WERI-Rb-1 (cell line): ENCODE measurements at regions not wholly inside any gene's neighbourhood (a gene's known extent, or its start where the extent isn't known, plus 50 kb on each side); places are given as distances from the start of the nearest gene placed in this dataset.

Source experiments
- DNase-seq: peaks from one replicate; pipeline ENCODE4 v3.0.0-alpha.2; 2020
- H3K27ac ChIP-seq: fragments of 250-450 bp; sonication (Bioruptor Pico); 2 replicates; pipeline ENCODE4 v1.5.1; 2020; ENCODE audit warnings: mild to moderate bottlenecking, moderate library complexity
- H3K27me3 ChIP-seq: fragments of 250-450 bp; sonication (Bioruptor Pico); 2 replicates; pipeline ENCODE4 v1.5.1; 2021; ENCODE audit warnings: mild to moderate bottlenecking, low read depth, moderate library complexity; ENCODE audit not compliant: insufficient read depth, severe bottlenecking
- H3K36me3 ChIP-seq: fragments of 250-450 bp; sonication (Bioruptor Pico); 2 replicates; pipeline ENCODE4 v1.5.1; 2020; ENCODE audit warnings: mild to moderate bottlenecking, moderate library complexity
- H3K4me3 ChIP-seq: 2 replicates; pipeline ENCODE4 v1.5.1; 2011; ENCODE audit warnings: low read depth, mild to moderate bottlenecking, control low read depth, low read length
- H3K9me3 ChIP-seq: fragments of 250-450 bp; sonication (Bioruptor Pico); 2 replicates; pipeline ENCODE4 v1.5.1; 2021; ENCODE audit warnings: mild to moderate bottlenecking, moderate library complexity; ENCODE audit not compliant: severe bottlenecking
- CTCF ChIP-seq: IDR thresholded peaks from 2 replicates; pipeline ENCODE4 v1.5.1; 2011; ENCODE audit warnings: low read depth, mild to moderate bottlenecking, control low read depth, inconsistent platforms, low read length

- Histone ChIP-seq H3K4me3 (no peak overlapping the region), H3K36me3 (no peaks in the 10 kb centered on the region), H3K9me3 (no peaks in the 10 kb centered on the region), H3K27me3 (no peaks in the 10 kb centered on the region), H3K27ac (no peak overlapping the region)
- no peak for TF ChIP-seq CTCF
- no peak for DNase-seq
These were observed 346.7 kb upstream of the CCDC196 start for GRCh38 chr14:66139432-66139831.

- DNase-seq: no peak
- H3K27me3 ChIP-seq: no peaks in the 10 kb centered on the region
- H3K36me3 ChIP-seq: no peaks in the 10 kb centered on the region
- no peak overlapping the region for H3K4me3 ChIP-seq
- no peaks in the 10 kb centered on the region for H3K9me3 ChIP-seq
- H3K27ac ChIP-seq: no peak overlapping the region
- no peak for TF ChIP-seq CTCF
These were observed 345.8 kb upstream of the CCDC196 start for GRCh38 chr14:66140213-66140918.

- no peak for TF ChIP-seq CTCF
- DNase-seq: no peak
- H3K4me3 ChIP-seq: no peak overlapping the region
- no peaks in the 10 kb centered on the region for H3K36me3 ChIP-seq
- no peaks in the 10 kb centered on the region for H3K27me3 ChIP-seq
- H3K9me3 ChIP-seq: no peaks in the 10 kb centered on the region
- H3K27ac ChIP-seq: no peak overlapping the region
These were observed 345.2 kb upstream of the CCDC196 start for GRCh38 chr14:66140963-66141362.

- TF ChIP-seq CTCF: no peak
These were observed 344.4 kb upstream of the CCDC196 start for GRCh38 chr14:66141733-66142132.

DNA sequence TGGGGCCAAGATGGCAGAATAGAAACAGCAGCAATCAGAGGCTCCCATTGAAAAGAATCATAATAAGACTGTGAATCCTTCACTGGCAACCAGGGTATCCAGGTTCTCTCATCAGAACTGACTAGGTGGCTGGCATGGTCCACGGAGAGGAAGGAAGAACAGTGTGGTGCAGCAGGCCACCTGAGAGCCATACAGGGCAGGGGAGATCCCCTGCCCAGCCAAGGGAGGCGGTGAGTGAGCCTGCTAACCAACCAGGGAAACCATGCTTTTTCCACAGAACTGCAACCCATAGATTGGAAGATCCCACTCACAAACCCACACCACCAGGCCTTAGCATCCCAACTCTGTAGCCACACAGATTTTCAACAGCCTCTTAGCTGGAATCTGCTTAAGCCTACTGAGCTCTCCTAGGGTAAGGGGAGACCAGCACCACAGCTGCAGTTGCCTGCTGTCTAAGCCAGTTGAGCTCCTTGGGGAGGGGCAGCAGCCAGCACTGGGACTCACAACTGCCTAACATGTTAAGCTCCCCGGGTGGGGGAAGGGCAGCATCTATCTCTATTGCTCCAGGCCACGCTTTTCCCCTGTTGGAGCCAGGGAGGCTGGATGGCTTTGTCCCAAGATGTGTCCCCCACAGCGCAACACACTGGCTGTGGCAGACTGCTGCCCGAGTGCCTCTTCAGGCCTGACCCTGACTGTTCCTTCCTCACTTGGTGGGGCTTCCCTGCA, 342.6 kb upstream of the CCDC196 start:
- no peaks in the 10 kb centered on the region for H3K27me3 ChIP-seq
- H3K36me3 ChIP-seq: no peaks in the 10 kb centered on the region
- peak; percentile 94 for DNase-seq
- peak overlapping the region; percentile 75 for H3K27ac ChIP-seq
- no peak overlapping the region for H3K4me3 ChIP-seq
- no peak for TF ChIP-seq CTCF
- H3K9me3 ChIP-seq: peaks cover under 1% of the 10 kb centered on the region

More at GRCh38 chr14:66141733-66142132, 344.4 kb upstream of the CCDC196 start:
- Histone ChIP-seq H3K27me3 (no peaks in the 10 kb centered on the region), H3K9me3 (no peaks in the 10 kb centered on the region), H3K27ac (no peak overlapping the region), H3K4me3 (no peak overlapping the region), H3K36me3 (no peaks in the 10 kb centered on the region)
- DNase-seq: no peak
